ENCODE measurements at regions not wholly inside any gene's neighbourhood (a gene's known extent, or its start where the extent isn't known, plus 50 kb on each side); places are given as distances from the start of the nearest gene placed in this dataset.

GRCh38 chr17:69820876-69821473 lies 254.1 kb upstream of the KCNJ16 start:
- Histone ChIP-seq H3K9me3 (no peaks in the 10 kb centered on the region), H3K36me3 (ENCODE audit: control insufficient read depth in 2 of 2, extremely low read depth in 1 of 2, insufficient read depth in 1 of 2, low read length in 1 of 2) (no peaks in the 10 kb centered on the region), H3K4me1 (ENCODE audit: control insufficient read depth in 1 of 2, extremely low read depth in 1 of 2, insufficient read depth in 2 of 2, low read length in 2 of 2) (no peaks in the 10 kb centered on the region), H3K27me3 (replicated peaks in 1 of 2; ENCODE audit: control insufficient read depth in 2 of 2, extremely low read depth in 1 of 2, insufficient read depth in 2 of 2, low read length in 1 of 2) (no peaks in the 10 kb centered on the region), H3K27ac (ENCODE audit: low read length) (no peak overlapping the region), H3K4me3 (ENCODE audit: control insufficient read depth in 1 of 2, extremely low read depth in 1 of 2, low read length in 1 of 2) (no peak overlapping the region)
- ChIA-PET POLR2A (no interaction called here), CTCF (no interaction called here)
- H3K36me3 Mint-ChIP-seq = no peaks in the 10 kb centered on the region
- DNase-seq = no peak
- H3K4me3 Mint-ChIP-seq = no peak overlapping the region
- peaks cover 0 to 4% of the 10 kb centered on the region in 2 donors for H3K27me3 Mint-ChIP-seq
- 94% methylated on average over 6 of the region's 6 CpGs for WGBS (ENCODE audit: insufficient coverage)
- ATAC-seq (replicated peaks in 1 of 4) = no peak
- H3K4me1 Mint-ChIP-seq = no peaks in the 10 kb centered on the region
- H3K9me3 Mint-ChIP-seq = peaks cover 0 to 12% (median 7%) of the 10 kb centered on the region in 3 donors
- H3K27ac Mint-ChIP-seq = no peak overlapping the region

DNA sequence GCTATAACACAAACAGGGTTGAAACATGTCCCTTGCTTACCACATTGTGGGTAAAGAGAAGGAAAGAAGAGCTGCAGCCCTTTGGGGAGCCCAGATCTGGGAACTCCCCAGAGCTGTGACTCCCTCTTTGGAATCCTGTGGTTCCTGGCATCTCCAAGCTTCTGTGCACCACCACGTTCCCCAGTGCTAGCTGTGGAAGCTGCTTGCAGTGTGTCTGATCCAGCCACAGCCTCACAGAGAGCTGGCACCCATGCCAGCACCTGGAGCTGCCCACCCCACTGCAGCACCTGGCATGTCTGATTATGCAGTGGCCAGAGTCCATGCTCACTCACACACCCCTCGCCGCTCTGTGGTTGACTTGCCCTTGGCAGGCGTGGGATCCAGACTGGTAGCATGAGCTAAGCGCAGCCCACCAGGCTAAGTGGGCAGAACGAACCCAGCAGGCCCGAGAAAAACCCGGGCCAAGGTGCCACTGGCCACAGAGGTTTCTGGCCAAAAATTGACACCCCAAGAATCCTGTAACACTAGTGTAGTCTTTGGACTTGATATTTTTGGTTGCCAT lies 252.6 kb upstream of the KCNJ16 start:
- peaks cover 0 to 4% of the 10 kb centered on the region in 2 donors for H3K27me3 Mint-ChIP-seq
- H3K4me3 Mint-ChIP-seq = no peak overlapping the region
- Histone ChIP-seq H3K9me3 (no peaks in the 10 kb centered on the region), H3K4me3 (ENCODE audit: control insufficient read depth in 1 of 2, extremely low read depth in 1 of 2, low read length in 1 of 2) (no peak overlapping the region), H3K36me3 (ENCODE audit: control insufficient read depth in 2 of 2, extremely low read depth in 1 of 2, insufficient read depth in 1 of 2, low read length in 1 of 2) (no peaks in the 10 kb centered on the region), H3K4me1 (ENCODE audit: control insufficient read depth in 1 of 2, extremely low read depth in 1 of 2, insufficient read depth in 2 of 2, low read length in 2 of 2) (no peaks in the 10 kb centered on the region), H3K27ac (ENCODE audit: low read length) (no peak overlapping the region), H3K27me3 (replicated peaks in 1 of 2; ENCODE audit: control insufficient read depth in 2 of 2, extremely low read depth in 1 of 2, insufficient read depth in 2 of 2, low read length in 1 of 2) (no peaks in the 10 kb centered on the region)
- H3K27ac Mint-ChIP-seq = no peak overlapping the region
- peaks cover 5 to 18% (median 7%) of the 10 kb centered on the region in 3 donors for H3K9me3 Mint-ChIP-seq
- no peaks in the 10 kb centered on the region for H3K36me3 Mint-ChIP-seq
- CTCF ChIA-PET = interaction anchor here in 1 of 2 donors (0.7 kb wide), 1 partner anchor 114 kb away, joined by 5 read pairs; no protein-coding TSS in a partner anchor
- DNase-seq (no peak), ATAC-seq (replicated peaks in 1 of 4) (no peak)
- no peaks in the 10 kb centered on the region for H3K4me1 Mint-ChIP-seq
- POLR2A ChIA-PET = interaction anchor here in 1 of 2 donors (0.7 kb wide), 1 partner anchor 172 kb away, joined by 3 read pairs; no protein-coding TSS in a partner anchor
- WGBS (ENCODE audit: insufficient coverage) = 70% methylated on average over 4 of the region's 8 CpGs

GRCh38 chr17:69828087-69828486 lies 246.9 kb upstream of the KCNJ16 start:
- Mint-ChIP-seq H3K27me3 (peaks cover 0 to 4% of the 10 kb centered on the region in 2 donors), H3K9me3 (peaks cover 5 to 11% (median 7%) of the 10 kb centered on the region in 3 donors), H3K27ac (no peak overlapping the region), H3K4me3 (no peak overlapping the region), H3K4me1 (no peaks in the 10 kb centered on the region), H3K36me3 (no peaks in the 10 kb centered on the region)
- no peak overlapping the region for H3K4me3 ChIP-seq (ENCODE audit: control insufficient read depth in 1 of 2, extremely low read depth in 1 of 2, low read length in 1 of 2)
- no peaks in the 10 kb centered on the region for H3K27me3 ChIP-seq (replicated peaks in 1 of 2; ENCODE audit: control insufficient read depth in 2 of 2, extremely low read depth in 1 of 2, insufficient read depth in 2 of 2, low read length in 1 of 2)
- CTCF ChIA-PET = no interaction called here
- WGBS (ENCODE audit: insufficient coverage) = 100% methylated on average over 2 of the region's 6 CpGs
- no peaks in the 10 kb centered on the region for H3K4me1 ChIP-seq (ENCODE audit: control insufficient read depth in 1 of 2, extremely low read depth in 1 of 2, insufficient read depth in 2 of 2, low read length in 2 of 2)
- ATAC-seq (replicated peaks in 1 of 4) = no peak
- no peak overlapping the region for H3K27ac ChIP-seq (ENCODE audit: low read length)
- no peaks in the 10 kb centered on the region for H3K36me3 ChIP-seq (ENCODE audit: control insufficient read depth in 2 of 2, extremely low read depth in 1 of 2, insufficient read depth in 1 of 2, low read length in 1 of 2)
- no peak for DNase-seq
- no peaks in the 10 kb centered on the region for H3K9me3 ChIP-seq
- POLR2A ChIA-PET = no interaction called here

DNA sequence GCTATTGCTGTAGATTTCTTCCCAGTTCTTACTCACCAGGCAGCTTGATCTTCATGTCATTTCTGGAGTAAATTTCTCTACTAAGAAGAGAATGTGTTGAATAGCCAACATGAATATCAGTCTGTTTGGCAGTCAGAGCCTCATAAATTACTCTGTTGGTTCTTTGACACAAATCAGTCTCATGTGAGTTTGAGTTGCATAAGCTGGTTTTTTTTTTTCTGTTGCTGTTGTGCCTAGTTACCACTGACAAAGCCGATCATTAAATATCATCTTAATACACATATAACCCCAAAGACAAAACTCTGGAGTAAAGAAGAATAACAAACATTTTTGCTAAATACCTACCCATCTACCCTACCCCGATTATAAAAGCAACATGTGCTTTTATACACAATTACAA lies 240.5 kb upstream of the KCNJ16 start:
- H3K9me3 Mint-ChIP-seq = peaks cover 0 to 10% (median 9%) of the 10 kb centered on the region in 3 donors
- H3K36me3 Mint-ChIP-seq = no peaks in the 10 kb centered on the region
- no peaks in the 10 kb centered on the region for H3K4me1 ChIP-seq (ENCODE audit: control insufficient read depth in 1 of 2, extremely low read depth in 1 of 2, insufficient read depth in 2 of 2, low read length in 2 of 2)
- CTCF ChIA-PET = no interaction called here
- no peaks in the 10 kb centered on the region for H3K36me3 ChIP-seq (ENCODE audit: control insufficient read depth in 2 of 2, extremely low read depth in 1 of 2, insufficient read depth in 1 of 2, low read length in 1 of 2)
- H3K27ac ChIP-seq (ENCODE audit: low read length) = no peak overlapping the region
- POLR2A ChIA-PET = no interaction called here
- H3K9me3 ChIP-seq = no peaks in the 10 kb centered on the region
- no peak for DNase-seq
- peaks cover 0 to 4% of the 10 kb centered on the region in 2 donors for H3K27me3 Mint-ChIP-seq
- no peaks in the 10 kb centered on the region for H3K4me1 Mint-ChIP-seq
- H3K27ac Mint-ChIP-seq = no peak overlapping the region
- no peaks in the 10 kb centered on the region for H3K27me3 ChIP-seq (replicated peaks in 1 of 2; ENCODE audit: control insufficient read depth in 2 of 2, extremely low read depth in 1 of 2, insufficient read depth in 2 of 2, low read length in 1 of 2)
- no peak overlapping the region for H3K4me3 ChIP-seq (ENCODE audit: control insufficient read depth in 1 of 2, extremely low read depth in 1 of 2, low read length in 1 of 2)
- no peak for ATAC-seq (replicated peaks in 1 of 4)
- WGBS (ENCODE audit: insufficient coverage) = no CpG with 5 or more reads among the region's 2 CpGs
- H3K4me3 Mint-ChIP-seq = no peak overlapping the region

DNA sequence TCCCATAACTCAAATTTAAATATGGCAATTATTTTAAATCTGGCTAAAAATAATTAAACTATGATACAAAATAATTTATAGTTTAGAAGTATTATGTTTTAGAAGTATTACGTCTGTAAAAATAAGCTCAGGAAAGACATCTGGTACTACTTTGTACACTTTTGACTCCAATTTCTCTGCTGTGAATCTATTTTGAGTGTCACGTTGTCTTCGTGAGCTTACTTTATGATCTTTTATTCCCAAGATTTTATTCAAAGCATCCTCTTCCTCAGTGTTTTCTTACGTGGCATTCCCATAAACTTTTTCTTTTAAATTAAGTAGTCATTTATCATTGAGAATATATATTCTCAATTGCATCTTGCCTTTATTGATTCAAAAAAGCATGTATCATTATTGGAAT lies 223.3 kb upstream of the KCNJ16 start:
- no peak overlapping the region for H3K27ac ChIP-seq (ENCODE audit: low read length)
- DNase-seq (no peak), ATAC-seq (replicated peaks in 1 of 4) (no peak)
- no peak overlapping the region for H3K4me3 Mint-ChIP-seq
- no peaks in the 10 kb centered on the region for H3K27me3 ChIP-seq (replicated peaks in 1 of 2; ENCODE audit: control insufficient read depth in 2 of 2, extremely low read depth in 1 of 2, insufficient read depth in 2 of 2, low read length in 1 of 2)
- CTCF ChIA-PET = no interaction called here
- no CpG with 5 or more reads among the region's 4 CpGs for WGBS (ENCODE audit: insufficient coverage)
- no peaks in the 10 kb centered on the region for H3K9me3 ChIP-seq
- no peaks in the 10 kb centered on the region for H3K36me3 ChIP-seq (ENCODE audit: control insufficient read depth in 2 of 2, extremely low read depth in 1 of 2, insufficient read depth in 1 of 2, low read length in 1 of 2)
- H3K4me1 Mint-ChIP-seq = no peaks in the 10 kb centered on the region
- no peaks in the 10 kb centered on the region for H3K36me3 Mint-ChIP-seq
- H3K27me3 Mint-ChIP-seq = no peaks in the 10 kb centered on the region
- H3K9me3 Mint-ChIP-seq = peaks cover 0 to 13% (median 5%) of the 10 kb centered on the region in 3 donors
- no peaks in the 10 kb centered on the region for H3K4me1 ChIP-seq (ENCODE audit: control insufficient read depth in 1 of 2, extremely low read depth in 1 of 2, insufficient read depth in 2 of 2, low read length in 2 of 2)
- POLR2A ChIA-PET = no interaction called here
- H3K4me3 ChIP-seq (ENCODE audit: control insufficient read depth in 1 of 2, extremely low read depth in 1 of 2, low read length in 1 of 2) = no peak overlapping the region
- no peak overlapping the region for H3K27ac Mint-ChIP-seq

- Mint-ChIP-seq H3K4me3 (no peak overlapping the region), H3K27ac (no peak overlapping the region), H3K4me1 (no peaks in the 10 kb centered on the region), H3K27me3 (no peaks in the 10 kb centered on the region), H3K36me3 (no peaks in the 10 kb centered on the region), H3K9me3 (peaks cover 3 to 23% (median 7%) of the 10 kb centered on the region in 3 donors)
- Histone ChIP-seq H3K4me3 (ENCODE audit: control insufficient read depth in 1 of 2, extremely low read depth in 1 of 2, low read length in 1 of 2) (no peak overlapping the region), H3K27me3 (replicated peaks in 1 of 2; ENCODE audit: control insufficient read depth in 2 of 2, extremely low read depth in 1 of 2, insufficient read depth in 2 of 2, low read length in 1 of 2) (no peaks in the 10 kb centered on the region), H3K27ac (ENCODE audit: low read length) (no peak overlapping the region), H3K4me1 (ENCODE audit: control insufficient read depth in 1 of 2, extremely low read depth in 1 of 2, insufficient read depth in 2 of 2, low read length in 2 of 2) (no peaks in the 10 kb centered on the region), H3K36me3 (ENCODE audit: control insufficient read depth in 2 of 2, extremely low read depth in 1 of 2, insufficient read depth in 1 of 2, low read length in 1 of 2) (no peaks in the 10 kb centered on the region), H3K9me3 (no peaks in the 10 kb centered on the region)
- ChIA-PET POLR2A (no interaction called here), CTCF (no interaction called here)
- ATAC-seq (replicated peaks in 1 of 4) = no peak
- WGBS (ENCODE audit: insufficient coverage) = no CpG with 5 or more reads among the region's 4 CpGs
- no peak for DNase-seq
Measured at GRCh38 chr17:69853541-69854224, 221.3 kb upstream of the KCNJ16 start.

Measured in T-cell (primary cell).